ENCODE measurements at regions not wholly inside any gene's neighbourhood (a gene's known extent, or its start where the extent isn't known, plus 50 kb on each side); places are given as distances from the start of the nearest gene placed in this dataset.

- TF ChIP-seq CTCF (IDR thresholded peaks at IDR 0.05) (no peak), EZH2 (IDR thresholded peaks at IDR 0.05) (no peak)
Observed at GRCh38 chr6:19964115-19964514, 126.9 kb downstream of the ID4 start.
